HL-60 (cell line): ENCODE measurements at regions not wholly inside any gene's neighbourhood (a gene's known extent, or its start where the extent isn't known, plus 50 kb on each side); places are given as distances from the start of the nearest gene placed in this dataset.

Source experiments
- GABPA ChIP-seq: IDR thresholded peaks from 2 replicates; pipeline ENCODE4 v1.6.1; 2012; ENCODE audit warnings: low read depth
- POLR2AphosphoS5 ChIP-seq: IDR thresholded peaks from 2 replicates; pipeline ENCODE4 v1.6.1; 2012; ENCODE audit warnings: low read depth
- TF ChIP-seq, protein P1 (sequence below): IDR thresholded peaks from one replicate; pipeline ENCODE4 v1.5.1; 2011; ENCODE audit warnings: low read length, control low read depth, inconsistent platforms; ENCODE audit not compliant: insufficient read depth
- TF ChIP-seq, protein P2 (sequence below): IDR thresholded peaks from 2 replicates; pipeline ENCODE4 v1.6.1; 2012; ENCODE audit warnings: low read depth; ENCODE audit not compliant: insufficient replicate concordance

DNA sequence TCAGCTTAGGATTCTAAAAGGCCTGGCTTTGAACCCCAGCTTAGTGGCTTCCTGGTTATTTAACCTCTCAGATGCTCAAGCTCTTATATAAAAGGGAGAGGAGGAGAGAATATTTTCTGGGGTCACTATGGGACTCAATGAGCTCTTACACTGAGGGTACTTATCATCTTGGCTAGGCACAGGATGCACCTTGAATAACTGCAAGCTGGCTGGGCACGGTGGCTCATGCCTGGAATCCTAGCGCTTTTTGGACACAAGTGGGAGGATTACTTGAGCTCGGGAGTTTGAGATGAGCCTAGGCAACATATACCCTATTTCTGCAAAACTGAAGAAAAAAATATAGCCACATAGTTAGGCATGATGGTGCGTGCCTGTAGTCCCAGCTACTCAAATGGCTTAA lies 665.3 kb upstream of the RBFOX1 start:
- TF ChIP-seq GABPA (no peak), POLR2AphosphoS5 (no peak)
- TF ChIP-seq, protein P1, sequence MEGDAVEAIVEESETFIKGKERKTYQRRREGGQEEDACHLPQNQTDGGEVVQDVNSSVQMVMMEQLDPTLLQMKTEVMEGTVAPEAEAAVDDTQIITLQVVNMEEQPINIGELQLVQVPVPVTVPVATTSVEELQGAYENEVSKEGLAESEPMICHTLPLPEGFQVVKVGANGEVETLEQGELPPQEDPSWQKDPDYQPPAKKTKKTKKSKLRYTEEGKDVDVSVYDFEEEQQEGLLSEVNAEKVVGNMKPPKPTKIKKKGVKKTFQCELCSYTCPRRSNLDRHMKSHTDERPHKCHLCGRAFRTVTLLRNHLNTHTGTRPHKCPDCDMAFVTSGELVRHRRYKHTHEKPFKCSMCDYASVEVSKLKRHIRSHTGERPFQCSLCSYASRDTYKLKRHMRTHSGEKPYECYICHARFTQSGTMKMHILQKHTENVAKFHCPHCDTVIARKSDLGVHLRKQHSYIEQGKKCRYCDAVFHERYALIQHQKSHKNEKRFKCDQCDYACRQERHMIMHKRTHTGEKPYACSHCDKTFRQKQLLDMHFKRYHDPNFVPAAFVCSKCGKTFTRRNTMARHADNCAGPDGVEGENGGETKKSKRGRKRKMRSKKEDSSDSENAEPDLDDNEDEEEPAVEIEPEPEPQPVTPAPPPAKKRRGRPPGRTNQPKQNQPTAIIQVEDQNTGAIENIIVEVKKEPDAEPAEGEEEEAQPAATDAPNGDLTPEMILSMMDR: no peak
- TF ChIP-seq, protein P2, sequence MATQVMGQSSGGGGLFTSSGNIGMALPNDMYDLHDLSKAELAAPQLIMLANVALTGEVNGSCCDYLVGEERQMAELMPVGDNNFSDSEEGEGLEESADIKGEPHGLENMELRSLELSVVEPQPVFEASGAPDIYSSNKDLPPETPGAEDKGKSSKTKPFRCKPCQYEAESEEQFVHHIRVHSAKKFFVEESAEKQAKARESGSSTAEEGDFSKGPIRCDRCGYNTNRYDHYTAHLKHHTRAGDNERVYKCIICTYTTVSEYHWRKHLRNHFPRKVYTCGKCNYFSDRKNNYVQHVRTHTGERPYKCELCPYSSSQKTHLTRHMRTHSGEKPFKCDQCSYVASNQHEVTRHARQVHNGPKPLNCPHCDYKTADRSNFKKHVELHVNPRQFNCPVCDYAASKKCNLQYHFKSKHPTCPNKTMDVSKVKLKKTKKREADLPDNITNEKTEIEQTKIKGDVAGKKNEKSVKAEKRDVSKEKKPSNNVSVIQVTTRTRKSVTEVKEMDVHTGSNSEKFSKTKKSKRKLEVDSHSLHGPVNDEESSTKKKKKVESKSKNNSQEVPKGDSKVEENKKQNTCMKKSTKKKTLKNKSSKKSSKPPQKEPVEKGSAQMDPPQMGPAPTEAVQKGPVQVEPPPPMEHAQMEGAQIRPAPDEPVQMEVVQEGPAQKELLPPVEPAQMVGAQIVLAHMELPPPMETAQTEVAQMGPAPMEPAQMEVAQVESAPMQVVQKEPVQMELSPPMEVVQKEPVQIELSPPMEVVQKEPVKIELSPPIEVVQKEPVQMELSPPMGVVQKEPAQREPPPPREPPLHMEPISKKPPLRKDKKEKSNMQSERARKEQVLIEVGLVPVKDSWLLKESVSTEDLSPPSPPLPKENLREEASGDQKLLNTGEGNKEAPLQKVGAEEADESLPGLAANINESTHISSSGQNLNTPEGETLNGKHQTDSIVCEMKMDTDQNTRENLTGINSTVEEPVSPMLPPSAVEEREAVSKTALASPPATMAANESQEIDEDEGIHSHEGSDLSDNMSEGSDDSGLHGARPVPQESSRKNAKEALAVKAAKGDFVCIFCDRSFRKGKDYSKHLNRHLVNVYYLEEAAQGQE: no peak
